ENCODE measurements at regions not wholly inside any gene's neighbourhood (a gene's known extent, or its start where the extent isn't known, plus 50 kb on each side); places are given as distances from the start of the nearest gene placed in this dataset.

DNA sequence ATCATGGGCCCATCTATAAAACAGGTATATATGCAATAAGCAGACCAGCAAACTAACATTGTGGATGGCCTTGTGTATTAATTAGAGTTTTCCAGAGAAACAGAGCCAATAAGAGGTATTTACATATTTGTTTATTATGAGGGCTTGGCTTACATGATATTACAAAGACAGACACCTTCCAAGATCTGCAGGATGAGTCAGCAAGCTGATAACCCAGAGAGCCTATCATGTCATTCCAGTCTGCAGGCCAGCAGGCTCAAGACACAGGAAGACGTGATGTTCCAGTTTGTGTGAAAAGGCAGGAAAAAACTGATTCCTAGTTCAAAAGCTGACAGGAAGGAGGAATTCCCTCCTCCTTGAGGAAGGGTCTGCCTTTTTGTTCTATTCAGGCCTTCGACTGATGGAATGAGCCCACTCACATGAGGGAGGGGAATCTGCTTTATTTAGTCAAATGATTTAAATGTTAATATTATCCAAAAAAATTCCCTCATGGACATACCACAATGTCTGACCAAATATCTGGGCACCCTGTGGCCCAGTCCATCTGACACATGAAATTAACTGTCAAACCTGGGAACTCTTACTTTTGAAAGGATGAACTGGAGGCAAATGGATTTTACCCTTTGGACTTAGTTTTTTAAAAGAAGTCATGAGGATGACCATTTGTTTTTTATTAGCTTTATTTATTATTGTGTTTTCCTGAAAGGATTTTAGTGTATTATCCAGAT is 161.2 kb upstream of the CHD1 start:
- TF ChIP-seq, protein P1, sequence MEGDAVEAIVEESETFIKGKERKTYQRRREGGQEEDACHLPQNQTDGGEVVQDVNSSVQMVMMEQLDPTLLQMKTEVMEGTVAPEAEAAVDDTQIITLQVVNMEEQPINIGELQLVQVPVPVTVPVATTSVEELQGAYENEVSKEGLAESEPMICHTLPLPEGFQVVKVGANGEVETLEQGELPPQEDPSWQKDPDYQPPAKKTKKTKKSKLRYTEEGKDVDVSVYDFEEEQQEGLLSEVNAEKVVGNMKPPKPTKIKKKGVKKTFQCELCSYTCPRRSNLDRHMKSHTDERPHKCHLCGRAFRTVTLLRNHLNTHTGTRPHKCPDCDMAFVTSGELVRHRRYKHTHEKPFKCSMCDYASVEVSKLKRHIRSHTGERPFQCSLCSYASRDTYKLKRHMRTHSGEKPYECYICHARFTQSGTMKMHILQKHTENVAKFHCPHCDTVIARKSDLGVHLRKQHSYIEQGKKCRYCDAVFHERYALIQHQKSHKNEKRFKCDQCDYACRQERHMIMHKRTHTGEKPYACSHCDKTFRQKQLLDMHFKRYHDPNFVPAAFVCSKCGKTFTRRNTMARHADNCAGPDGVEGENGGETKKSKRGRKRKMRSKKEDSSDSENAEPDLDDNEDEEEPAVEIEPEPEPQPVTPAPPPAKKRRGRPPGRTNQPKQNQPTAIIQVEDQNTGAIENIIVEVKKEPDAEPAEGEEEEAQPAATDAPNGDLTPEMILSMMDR (IDR thresholded peaks at IDR 0.05; ENCODE audit: unreplicated experiment in 3 of 3) = no peak
- no peaks in the 10 kb centered on the region for H3K27me3 Mint-ChIP-seq (ENCODE audit: low read depth)
- H3K36me3 Mint-ChIP-seq (ENCODE audit: low read depth) = peaks cover 4% of the 10 kb centered on the region
- no peak overlapping the region for H3K4me3 Mint-ChIP-seq
- H3K4me1 Mint-ChIP-seq = no peaks in the 10 kb centered on the region
- peaks cover 6% of the 10 kb centered on the region for H3K9me3 Mint-ChIP-seq
- H3K27ac Mint-ChIP-seq = no peak overlapping the region

DNA sequence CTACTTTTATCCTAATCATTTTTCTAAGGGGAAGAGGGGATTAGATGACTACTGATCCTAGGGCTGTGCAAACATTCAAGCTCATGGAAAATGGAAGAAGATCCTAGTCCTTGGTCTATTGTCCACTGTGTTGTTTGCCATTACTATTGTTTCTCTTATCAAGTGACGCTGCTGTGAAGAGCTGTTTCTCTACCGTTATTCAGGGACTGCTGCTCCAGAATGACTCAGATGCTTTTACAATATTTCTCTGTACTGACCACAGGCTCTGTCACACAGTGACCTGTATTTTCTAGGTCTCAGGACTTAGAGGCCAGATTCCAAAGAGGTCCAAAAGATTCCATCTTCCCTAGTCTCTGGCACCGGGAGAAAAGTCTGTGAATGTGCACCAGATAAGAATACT is 159.5 kb upstream of the CHD1 start:
- Mint-ChIP-seq H3K36me3 (ENCODE audit: low read depth) (peaks cover 4% of the 10 kb centered on the region), H3K27me3 (ENCODE audit: low read depth) (no peaks in the 10 kb centered on the region), H3K4me1 (no peaks in the 10 kb centered on the region), H3K27ac (no peak overlapping the region), H3K9me3 (peaks cover 6% of the 10 kb centered on the region), H3K4me3 (no peak overlapping the region)
- TF ChIP-seq, protein P1 (IDR thresholded peaks at IDR 0.05; ENCODE audit: unreplicated experiment in 3 of 3) = no peak

DNA sequence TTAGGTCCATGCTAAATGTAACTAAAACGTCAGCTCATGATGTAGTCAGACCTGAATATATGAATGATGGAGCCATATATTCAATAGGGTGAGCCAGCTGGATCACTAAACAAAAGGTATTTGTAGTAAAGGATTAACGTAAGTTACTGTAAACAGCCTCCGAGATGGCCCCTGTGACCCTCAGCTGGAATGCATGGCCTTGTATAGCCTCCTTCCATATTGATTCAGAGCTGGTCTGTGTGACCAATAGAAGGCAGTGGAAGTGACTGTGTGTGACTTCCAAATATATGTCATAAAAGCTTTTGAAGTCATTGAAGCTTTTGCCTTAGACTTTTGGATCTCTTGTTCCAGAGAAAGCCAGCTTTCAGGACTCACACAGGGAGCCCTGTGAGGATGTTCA is 154.4 kb upstream of the CHD1 start:
- Mint-ChIP-seq H3K4me1 (no peaks in the 10 kb centered on the region), H3K4me3 (no peak overlapping the region), H3K9me3 (no peaks in the 10 kb centered on the region), H3K27me3 (ENCODE audit: low read depth) (no peaks in the 10 kb centered on the region), H3K27ac (no peak overlapping the region), H3K36me3 (ENCODE audit: low read depth) (no peaks in the 10 kb centered on the region)
- TF ChIP-seq, protein P1 (IDR thresholded peaks at IDR 0.05; ENCODE audit: unreplicated experiment in 3 of 3) = no peak

DNA sequence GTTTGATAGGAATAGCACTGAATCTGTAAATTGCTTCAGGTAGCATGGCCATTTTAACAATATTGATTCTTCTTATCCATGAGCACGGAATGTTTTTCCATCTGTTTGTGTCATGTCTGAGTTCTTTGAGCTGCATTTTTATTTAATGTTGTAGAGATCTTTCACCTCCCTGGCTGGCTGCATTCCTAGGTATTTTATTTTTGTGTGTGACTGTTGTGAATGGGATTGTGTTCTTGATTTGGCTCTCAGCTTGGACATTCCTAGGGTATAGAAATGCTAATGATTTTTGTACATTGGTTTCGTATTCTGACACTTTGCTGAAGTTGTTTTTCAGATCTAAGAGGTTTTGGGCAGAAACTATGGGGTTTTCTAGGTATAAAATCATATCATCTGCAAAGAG is 152.9 kb upstream of the CHD1 start:
- no peaks in the 10 kb centered on the region for H3K27me3 Mint-ChIP-seq (ENCODE audit: low read depth)
- H3K4me1 Mint-ChIP-seq = no peaks in the 10 kb centered on the region
- no peaks in the 10 kb centered on the region for H3K9me3 Mint-ChIP-seq
- no peak overlapping the region for H3K27ac Mint-ChIP-seq
- TF ChIP-seq, protein P1 (IDR thresholded peaks at IDR 0.05; ENCODE audit: unreplicated experiment in 3 of 3) = no peak
- H3K4me3 Mint-ChIP-seq = no peak overlapping the region
- no peaks in the 10 kb centered on the region for H3K36me3 Mint-ChIP-seq (ENCODE audit: low read depth)

DNA sequence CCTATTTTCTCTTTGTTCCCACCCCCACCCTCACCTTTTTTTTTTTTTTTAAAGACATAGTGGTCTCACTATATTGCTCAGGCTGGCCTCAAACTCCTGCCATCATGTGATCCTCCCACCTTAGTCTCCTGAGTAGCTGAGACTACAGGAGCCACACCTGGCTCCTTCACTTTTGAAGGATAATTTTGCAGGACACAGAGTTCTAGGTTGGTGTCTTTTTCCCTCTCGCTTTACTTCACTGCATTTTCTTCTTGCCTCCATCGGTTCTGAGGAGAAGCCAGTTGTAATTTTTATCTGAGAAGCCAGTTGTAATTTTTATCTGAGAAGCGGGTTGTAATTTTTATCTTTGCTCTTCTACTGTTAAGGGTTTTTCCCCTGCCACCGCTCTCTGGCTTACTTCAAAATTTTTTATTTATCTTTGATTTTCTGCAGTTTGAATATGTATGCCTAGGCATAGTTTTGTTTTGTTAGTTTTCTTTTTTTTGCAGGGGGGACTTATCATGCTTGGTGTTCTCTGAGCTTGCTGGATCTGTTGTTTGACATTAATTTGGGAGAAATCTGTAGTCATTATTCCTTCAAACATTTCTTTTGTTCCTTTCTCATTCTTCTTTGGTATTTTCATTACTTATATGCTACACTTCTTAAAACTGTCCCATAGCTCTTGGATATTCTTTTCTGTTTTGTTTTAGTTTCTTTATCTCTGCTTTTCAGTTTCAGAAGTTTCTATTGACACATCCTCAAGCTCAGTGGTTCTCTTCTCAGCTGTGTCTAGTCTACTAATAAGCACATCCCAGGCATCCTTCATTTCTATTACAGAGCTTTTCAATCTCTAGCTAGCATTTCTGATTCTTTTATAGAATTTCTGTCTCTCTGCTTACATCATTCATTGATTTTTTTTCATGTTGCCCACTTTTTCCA is 148.2 kb upstream of the CHD1 start:
- no peaks in the 10 kb centered on the region for H3K9me3 Mint-ChIP-seq
- TF ChIP-seq, protein P1 (IDR thresholded peaks at IDR 0.05; ENCODE audit: unreplicated experiment in 3 of 3) = no peak
- H3K4me3 Mint-ChIP-seq = no peak overlapping the region
- H3K4me1 Mint-ChIP-seq = no peaks in the 10 kb centered on the region
- H3K36me3 Mint-ChIP-seq (ENCODE audit: low read depth) = no peaks in the 10 kb centered on the region
- H3K27me3 Mint-ChIP-seq (ENCODE audit: low read depth) = no peaks in the 10 kb centered on the region
- no peak overlapping the region for H3K27ac Mint-ChIP-seq

Measured in nephron (organoid).